Eye (tissue), 1 donor: ENCODE measurements at regions not wholly inside any gene's neighbourhood (a gene's known extent, or its start where the extent isn't known, plus 50 kb on each side); places are given as distances from the start of the nearest gene placed in this dataset.

Experiments
- DNase-seq: peaks from one replicate; pipeline ENCODE4 v3.0.0-alpha.2; 2015

GRCh38 chr16:76190480-76190879 lies 86.7 kb upstream of the CNTNAP4 start:
- no peak for DNase-seq

- DNase-seq = no peak
Observed at GRCh38 chr16:76193906-76194615, 83.1 kb upstream of the CNTNAP4 start.

- no peak for DNase-seq
Observed at GRCh38 chr16:76194616-76195015, 82.6 kb upstream of the CNTNAP4 start.

- DNase-seq = no peak
Observed at GRCh38 chr16:76195056-76195455, 82.1 kb upstream of the CNTNAP4 start.

- DNase-seq = no peak
Observed at GRCh38 chr16:76195648-76196047, 81.6 kb upstream of the CNTNAP4 start.

- no peak for DNase-seq
Observed at GRCh38 chr16:76197900-76198299, 79.3 kb upstream of the CNTNAP4 start.

- no peak for DNase-seq
Observed at GRCh38 chr16:76199681-76200220, 77.5 kb upstream of the CNTNAP4 start.

- no peak for DNase-seq
Observed at GRCh38 chr16:76201385-76201784, 75.8 kb upstream of the CNTNAP4 start.

- no peak for DNase-seq
Observed at GRCh38 chr16:76204249-76204648, 73.0 kb upstream of the CNTNAP4 start.

GRCh38 chr16:76207270-76207669 lies 69.9 kb upstream of the CNTNAP4 start:
- DNase-seq = no peak

GRCh38 chr16:76210157-76210556 lies 67.0 kb upstream of the CNTNAP4 start:
- no peak for DNase-seq

GRCh38 chr16:76213860-76214259 lies 63.3 kb upstream of the CNTNAP4 start:
- DNase-seq = no peak

- no peak for DNase-seq
Observed at GRCh38 chr16:76214856-76215255, 62.3 kb upstream of the CNTNAP4 start.

- no peak for DNase-seq
Observed at GRCh38 chr16:76222087-76222486, 55.1 kb upstream of the CNTNAP4 start.

- no peak for DNase-seq
Observed at GRCh38 chr16:76222853-76223252, 54.3 kb upstream of the CNTNAP4 start.

- DNase-seq = peak; percentile 10
Observed at GRCh38 chr16:76226011-76226410, 51.2 kb upstream of the CNTNAP4 start.

GRCh38 chr16:76226481-76226880 lies 50.7 kb upstream of the CNTNAP4 start:
- DNase-seq = no peak
